Liver (tissue), 3 donors: ENCODE measurements at regions not wholly inside any gene's neighbourhood (a gene's known extent, or its start where the extent isn't known, plus 50 kb on each side); places are given as distances from the start of the nearest gene placed in this dataset.

Experiments used
- CTCF ChIP-seq: fragments of 150-350 bp; IDR thresholded peaks from 2 replicates; pipeline ENCODE4 v1.5.1; 2017; ENCODE audit warnings: improper control_type of control experiment, low read depth, low read length; ENCODE audit not compliant: missing input control
- RAD21 ChIP-seq, 2 donors: IDR thresholded peaks; 2 replicates each; pipeline ENCODE4 v1.6.1; 2016; ENCODE audit warnings: antibody characterized with exemption in 2 of 2, mild to moderate bottlenecking in 2 of 2
- donor health status: healthy.
- donor health status: healthy.

GRCh38 chr1:14521622-14522021 is 76.9 kb upstream of the KAZN start:
- TF ChIP-seq RAD21 (IDR thresholded peaks at IDR 0.05) (no peak), CTCF (no peak)
